Activated T-helper 1 cell treated with anti-CD3 and anti-CD28 coated beads, Interleukin-2, amount 50 U/mL, for 16 hours (primary cell): ENCODE measurements at regions not wholly inside any gene's neighbourhood (a gene's known extent, or its start where the extent isn't known, plus 50 kb on each side); places are given as distances from the start of the nearest gene placed in this dataset.
"Not testable (repeated sequence)": the region's sequence is repeated elsewhere in the genome, so short reads cannot be mapped to it uniquely, and the experiment has no call there.

Experiments
- DNase-seq, 2 donors: peaks; one replicate each; pipeline ENCODE4 v3.0.0-alpha.2; 2020; ENCODE audit warnings: low read depth in 1 of 2, low spot score in 1 of 2

- no peak for DNase-seq
Observed at GRCh38 chr1:166304131-166304530, 137.3 kb upstream of the FAM78B start.

GRCh38 chr1:166305371-166305770 is 138.6 kb upstream of the FAM78B start:
- DNase-seq = no peak

GRCh38 chr1:166307261-166308188 is 140.7 kb upstream of the FAM78B start:
- no peak for DNase-seq

- not testable (repeated sequence) for DNase-seq
Observed at GRCh38 chr1:166316306-166316705, 149.5 kb upstream of the FAM78B start.

- DNase-seq = no peak
Observed at GRCh38 chr1:166322470-166322869, 155.7 kb upstream of the FAM78B start.

GRCh38 chr1:166327886-166328285 is 161.1 kb upstream of the FAM78B start:
- DNase-seq = no peak

- DNase-seq = no peak
Observed at GRCh38 chr1:166328956-166329355, 162.2 kb upstream of the FAM78B start.

- DNase-seq = no peak
Observed at GRCh38 chr1:166330096-166330495, 163.3 kb upstream of the FAM78B start.

GRCh38 chr1:166338105-166338504 is 171.3 kb upstream of the FAM78B start:
- DNase-seq = no peak

GRCh38 chr1:166340709-166341108 is 173.9 kb upstream of the FAM78B start:
- DNase-seq = no peak

- no peak for DNase-seq
Observed at GRCh38 chr1:166343276-166343675, 176.5 kb upstream of the FAM78B start.

GRCh38 chr1:166350490-166350889 is 183.7 kb upstream of the FAM78B start:
- no peak for DNase-seq

- no peak for DNase-seq
Observed at GRCh38 chr1:166351676-166352075, 184.9 kb upstream of the FAM78B start.

- DNase-seq = no peak
Observed at GRCh38 chr1:166353213-166353612, 186.4 kb upstream of the FAM78B start.

GRCh38 chr1:166354406-166354805 is 187.6 kb upstream of the FAM78B start:
- no peak for DNase-seq

GRCh38 chr1:166365081-166365480 is 198.3 kb upstream of the FAM78B start:
- DNase-seq = no peak

GRCh38 chr1:166368030-166368429 is 201.2 kb upstream of the FAM78B start:
- DNase-seq = no peak

GRCh38 chr1:166377896-166378295 is 211.1 kb upstream of the FAM78B start:
- no peak for DNase-seq

GRCh38 chr1:166378805-166379204 is 212.0 kb upstream of the FAM78B start:
- DNase-seq = no peak

GRCh38 chr1:166379447-166379846 is 212.6 kb upstream of the FAM78B start:
- no peak for DNase-seq

- DNase-seq = no peak
Observed at GRCh38 chr1:166383137-166383536, 216.3 kb upstream of the FAM78B start.

GRCh38 chr1:166383635-166384346 is 217.0 kb upstream of the FAM78B start:
- DNase-seq = no peak
